ENCODE measurements at regions not wholly inside any gene's neighbourhood (a gene's known extent, or its start where the extent isn't known, plus 50 kb on each side); places are given as distances from the start of the nearest gene placed in this dataset.

- Histone ChIP-seq H3K27me3 (ENCODE audit: control insufficient read depth, low read length) (no peaks in the 10 kb centered on the region), H3K9me3 (ENCODE audit: control insufficient read depth, insufficient read depth, low read length) (peaks cover 8% of the 10 kb centered on the region)
- no peak for TF ChIP-seq EZH2phosphoT487 (IDR thresholded peaks at IDR 0.05; ENCODE audit: borderline replicate concordance, low read length)
- TF ChIP-seq, protein P1, sequence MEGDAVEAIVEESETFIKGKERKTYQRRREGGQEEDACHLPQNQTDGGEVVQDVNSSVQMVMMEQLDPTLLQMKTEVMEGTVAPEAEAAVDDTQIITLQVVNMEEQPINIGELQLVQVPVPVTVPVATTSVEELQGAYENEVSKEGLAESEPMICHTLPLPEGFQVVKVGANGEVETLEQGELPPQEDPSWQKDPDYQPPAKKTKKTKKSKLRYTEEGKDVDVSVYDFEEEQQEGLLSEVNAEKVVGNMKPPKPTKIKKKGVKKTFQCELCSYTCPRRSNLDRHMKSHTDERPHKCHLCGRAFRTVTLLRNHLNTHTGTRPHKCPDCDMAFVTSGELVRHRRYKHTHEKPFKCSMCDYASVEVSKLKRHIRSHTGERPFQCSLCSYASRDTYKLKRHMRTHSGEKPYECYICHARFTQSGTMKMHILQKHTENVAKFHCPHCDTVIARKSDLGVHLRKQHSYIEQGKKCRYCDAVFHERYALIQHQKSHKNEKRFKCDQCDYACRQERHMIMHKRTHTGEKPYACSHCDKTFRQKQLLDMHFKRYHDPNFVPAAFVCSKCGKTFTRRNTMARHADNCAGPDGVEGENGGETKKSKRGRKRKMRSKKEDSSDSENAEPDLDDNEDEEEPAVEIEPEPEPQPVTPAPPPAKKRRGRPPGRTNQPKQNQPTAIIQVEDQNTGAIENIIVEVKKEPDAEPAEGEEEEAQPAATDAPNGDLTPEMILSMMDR (IDR thresholded peaks at IDR 0.05; ENCODE audit: low read depth, low read length, poor library complexity, severe bottlenecking), result no peak
Observed at GRCh38 chr6:170124150-170124549, 166.7 kb downstream of the DLL1 start.

DNA sequence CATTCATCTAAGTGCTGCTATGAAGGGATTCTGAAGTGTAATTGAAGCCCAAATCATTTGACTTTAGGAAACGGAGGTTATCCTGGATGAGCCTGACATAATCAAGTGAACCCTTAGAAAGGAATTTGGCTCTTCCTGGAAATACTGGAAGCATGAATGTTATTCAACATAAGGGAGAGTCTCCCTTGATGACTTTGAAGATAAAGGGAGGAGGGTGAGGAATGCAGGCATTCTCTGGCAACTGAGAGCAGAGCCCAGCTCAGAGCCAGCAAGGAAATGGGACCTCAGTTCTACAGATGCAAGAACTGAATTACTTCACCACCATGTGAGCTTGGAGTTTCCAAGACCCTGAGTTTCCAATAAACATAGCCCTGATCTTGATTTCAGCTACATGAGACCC is 168.2 kb downstream of the DLL1 start:
- H3K36me3 ChIP-seq (ENCODE audit: control insufficient read depth, low read length), result no peaks in the 10 kb centered on the region
- H3F3A ChIP-seq (ENCODE audit: control insufficient read depth, insufficient read depth), result no peaks in the 10 kb centered on the region
- no peaks in the 10 kb centered on the region for H3K9me2 ChIP-seq (replicated peaks; ENCODE audit: control insufficient read depth, low read length)
- H3K27ac ChIP-seq (ENCODE audit: low read depth, low read length), result no peak overlapping the region
- no peaks in the 10 kb centered on the region for H3K79me2 ChIP-seq (ENCODE audit: control insufficient read depth, low read length)
- H3K4me3 ChIP-seq (ENCODE audit: low read length), result no peak overlapping the region
- TF ChIP-seq EZH2phosphoT487 (IDR thresholded peaks at IDR 0.05; ENCODE audit: borderline replicate concordance, low read length), result no peak
- TF ChIP-seq, protein P1 (IDR thresholded peaks at IDR 0.05; ENCODE audit: low read depth, low read length, poor library complexity, severe bottlenecking), result no peak
- H4K20me1 ChIP-seq (ENCODE audit: control insufficient read depth, insufficient read depth, low read depth, low read length), result no peaks in the 10 kb centered on the region
- H3K27me3 ChIP-seq (ENCODE audit: control insufficient read depth, low read length), result no peaks in the 10 kb centered on the region
- no peaks in the 10 kb centered on the region for H3K4me1 ChIP-seq (ENCODE audit: control insufficient read depth, low read length)
- H3K9me3 ChIP-seq (ENCODE audit: control insufficient read depth, insufficient read depth, low read length), result peaks cover 8% of the 10 kb centered on the region
- no peak overlapping the region for H3K4me2 ChIP-seq (ENCODE audit: low read length)

More at GRCh38 chr6:170124150-170124549, 166.7 kb downstream of the DLL1 start:
- H3K4me3 ChIP-seq (ENCODE audit: low read length), result no peak overlapping the region
- no peaks in the 10 kb centered on the region for H3K36me3 ChIP-seq (ENCODE audit: control insufficient read depth, low read length)
- no peak overlapping the region for H3K4me2 ChIP-seq (ENCODE audit: low read length)
- no peaks in the 10 kb centered on the region for H3K9me2 ChIP-seq (replicated peaks; ENCODE audit: control insufficient read depth, low read length)
- H4K20me1 ChIP-seq (ENCODE audit: control insufficient read depth, insufficient read depth, low read depth, low read length), result no peaks in the 10 kb centered on the region
- H3F3A ChIP-seq (ENCODE audit: control insufficient read depth, insufficient read depth), result no peaks in the 10 kb centered on the region
- H3K4me1 ChIP-seq (ENCODE audit: control insufficient read depth, low read length), result no peaks in the 10 kb centered on the region
- no peaks in the 10 kb centered on the region for H3K79me2 ChIP-seq (ENCODE audit: control insufficient read depth, low read length)
- H3K27ac ChIP-seq (ENCODE audit: low read depth, low read length), result no peak overlapping the region

GRCh38 chr6:170117111-170117972 is 173.5 kb downstream of the DLL1 start:
- no peaks in the 10 kb centered on the region for H3F3A ChIP-seq (ENCODE audit: control insufficient read depth, insufficient read depth)
- no peaks in the 10 kb centered on the region for H3K27me3 ChIP-seq (ENCODE audit: control insufficient read depth, low read length)
- H3K4me1 ChIP-seq (ENCODE audit: control insufficient read depth, low read length), result no peaks in the 10 kb centered on the region
- no peak overlapping the region for H3K4me3 ChIP-seq (ENCODE audit: low read length)
- H3K4me2 ChIP-seq (ENCODE audit: low read length), result no peak overlapping the region
- H3K36me3 ChIP-seq (ENCODE audit: control insufficient read depth, low read length), result no peaks in the 10 kb centered on the region
- H3K27ac ChIP-seq (ENCODE audit: low read depth, low read length), result no peak overlapping the region
- no peak for TF ChIP-seq EZH2phosphoT487 (IDR thresholded peaks at IDR 0.05; ENCODE audit: borderline replicate concordance, low read length)
- TF ChIP-seq, protein P1 (IDR thresholded peaks at IDR 0.05; ENCODE audit: low read depth, low read length, poor library complexity, severe bottlenecking), result no peak
- H3K9me2 ChIP-seq (replicated peaks; ENCODE audit: control insufficient read depth, low read length), result no peaks in the 10 kb centered on the region
- no peaks in the 10 kb centered on the region for H3K79me2 ChIP-seq (ENCODE audit: control insufficient read depth, low read length)
- H3K9me3 ChIP-seq (ENCODE audit: control insufficient read depth, insufficient read depth, low read length), result peaks cover 8% of the 10 kb centered on the region
- H4K20me1 ChIP-seq (ENCODE audit: control insufficient read depth, insufficient read depth, low read depth, low read length), result no peaks in the 10 kb centered on the region
